ENCODE measurements at regions not wholly inside any gene's neighbourhood (a gene's known extent, or its start where the extent isn't known, plus 50 kb on each side); places are given as distances from the start of the nearest gene placed in this dataset.

DNA sequence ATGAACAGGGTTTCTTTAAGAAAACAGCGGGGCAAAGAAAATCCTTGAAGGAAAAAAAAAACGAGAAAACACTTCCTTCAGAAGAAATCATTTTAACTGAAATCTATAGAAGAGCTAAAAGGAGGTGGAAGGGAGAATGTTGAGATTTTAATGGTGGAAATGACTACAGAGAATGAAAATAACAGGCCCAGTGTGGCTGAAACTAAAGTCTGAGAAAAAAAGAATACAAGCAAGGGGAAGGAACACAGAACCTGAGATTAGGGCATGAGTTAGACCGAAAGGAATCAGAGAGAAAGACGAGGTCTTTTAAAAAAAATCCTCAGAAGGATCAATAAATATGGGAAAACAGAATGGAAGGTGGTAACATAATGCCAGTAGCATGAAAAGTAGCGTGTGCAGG, 1230.0 kb upstream of the TENM3 start:
- TF ChIP-seq, protein P1, sequence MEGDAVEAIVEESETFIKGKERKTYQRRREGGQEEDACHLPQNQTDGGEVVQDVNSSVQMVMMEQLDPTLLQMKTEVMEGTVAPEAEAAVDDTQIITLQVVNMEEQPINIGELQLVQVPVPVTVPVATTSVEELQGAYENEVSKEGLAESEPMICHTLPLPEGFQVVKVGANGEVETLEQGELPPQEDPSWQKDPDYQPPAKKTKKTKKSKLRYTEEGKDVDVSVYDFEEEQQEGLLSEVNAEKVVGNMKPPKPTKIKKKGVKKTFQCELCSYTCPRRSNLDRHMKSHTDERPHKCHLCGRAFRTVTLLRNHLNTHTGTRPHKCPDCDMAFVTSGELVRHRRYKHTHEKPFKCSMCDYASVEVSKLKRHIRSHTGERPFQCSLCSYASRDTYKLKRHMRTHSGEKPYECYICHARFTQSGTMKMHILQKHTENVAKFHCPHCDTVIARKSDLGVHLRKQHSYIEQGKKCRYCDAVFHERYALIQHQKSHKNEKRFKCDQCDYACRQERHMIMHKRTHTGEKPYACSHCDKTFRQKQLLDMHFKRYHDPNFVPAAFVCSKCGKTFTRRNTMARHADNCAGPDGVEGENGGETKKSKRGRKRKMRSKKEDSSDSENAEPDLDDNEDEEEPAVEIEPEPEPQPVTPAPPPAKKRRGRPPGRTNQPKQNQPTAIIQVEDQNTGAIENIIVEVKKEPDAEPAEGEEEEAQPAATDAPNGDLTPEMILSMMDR (IDR thresholded peaks at IDR 0.05; ENCODE audit: low read depth, low read length), result no peak

DNA sequence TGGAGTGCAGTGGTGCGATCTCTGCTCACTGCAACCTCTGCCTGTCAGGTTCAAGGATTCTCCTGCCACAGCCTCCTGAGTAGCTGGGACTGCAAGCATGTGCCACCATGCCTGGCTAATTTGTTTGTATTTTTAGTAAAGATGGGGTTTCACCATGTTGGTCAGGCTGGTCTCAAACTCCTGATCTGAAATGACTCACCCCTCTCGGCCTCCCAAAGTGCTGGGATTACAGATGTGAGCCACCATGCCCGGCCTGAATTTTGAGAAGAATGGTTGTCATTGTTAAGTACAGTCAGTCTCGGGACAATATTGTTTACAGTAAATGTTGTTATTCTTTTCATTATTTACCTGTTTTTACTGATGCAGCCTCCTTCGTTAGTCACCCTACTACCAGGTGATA, 1226.2 kb upstream of the TENM3 start:
- TF ChIP-seq, protein P1 (IDR thresholded peaks at IDR 0.05; ENCODE audit: low read depth, low read length), result no peak
- no peak for DNase-seq (ENCODE audit: extremely low read depth, low read depth)

More for the DNA sequence above, 1230.0 kb upstream of the TENM3 start:
- DNase-seq (ENCODE audit: extremely low read depth, low read depth), result no peak

DNA sequence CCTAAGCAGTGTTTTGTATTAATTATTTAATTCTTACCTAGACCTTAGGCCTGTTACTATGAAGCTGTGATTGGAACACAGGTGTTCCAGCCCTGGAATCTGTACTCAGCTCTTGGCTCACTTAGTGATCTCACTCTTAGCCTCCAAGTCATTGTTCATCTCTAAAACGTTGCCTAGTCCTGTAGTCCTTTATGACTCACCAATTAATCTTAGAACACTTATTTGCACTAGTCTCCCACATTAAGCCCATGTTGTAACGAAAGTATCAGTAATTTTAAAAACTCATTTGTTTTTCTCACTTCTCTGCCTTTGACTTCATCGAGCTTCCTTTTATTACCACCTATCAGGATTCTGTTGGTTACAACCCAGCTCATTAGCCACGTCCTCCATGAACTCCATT, 1224.7 kb upstream of the TENM3 start:
- DNase-seq (ENCODE audit: extremely low read depth, low read depth), result no peak
- TF ChIP-seq, protein P1 (IDR thresholded peaks at IDR 0.05; ENCODE audit: low read depth, low read length), result no peak

DNA sequence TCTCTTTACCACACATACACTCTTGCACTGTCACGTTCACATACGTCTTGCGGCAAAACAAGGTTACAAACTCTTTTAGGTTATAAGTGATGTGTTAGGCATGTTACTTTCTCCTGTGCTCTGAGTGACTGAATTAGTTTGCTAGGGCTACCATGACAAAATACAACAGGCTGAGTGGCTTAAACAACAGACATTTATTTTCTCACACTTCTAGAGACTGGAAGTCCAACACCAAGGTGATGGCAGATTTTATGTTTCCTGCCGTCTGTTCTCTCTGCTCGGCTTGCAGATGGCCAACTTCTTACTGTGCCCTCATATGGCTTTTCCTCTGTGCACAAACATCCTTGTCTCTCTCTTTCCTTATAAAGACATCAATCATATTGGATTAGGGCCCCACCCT, 1224.3 kb upstream of the TENM3 start:
- TF ChIP-seq, protein P1 (IDR thresholded peaks at IDR 0.05; ENCODE audit: low read depth, low read length), result no peak
- no peak for DNase-seq (ENCODE audit: extremely low read depth, low read depth)

DNA sequence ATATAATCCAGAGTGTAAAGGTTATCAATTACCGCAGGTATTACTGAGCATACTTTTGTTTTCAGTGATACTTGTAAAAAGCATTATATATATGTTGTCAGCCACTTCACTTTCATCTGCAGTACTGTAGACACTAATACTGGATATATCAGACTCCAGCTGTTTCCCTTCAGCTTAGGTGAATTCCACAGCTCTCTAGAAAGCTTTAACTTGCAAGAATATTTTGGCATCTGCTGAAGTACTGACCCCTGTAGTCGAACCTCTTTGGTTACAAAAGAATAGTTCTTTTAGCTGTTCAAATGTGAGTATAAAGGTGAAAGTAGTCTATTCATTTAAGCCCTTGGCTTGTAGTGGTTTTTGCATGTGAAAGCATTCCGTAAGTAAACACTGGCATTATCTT, 1222.7 kb upstream of the TENM3 start:
- DNase-seq (ENCODE audit: extremely low read depth, low read depth), result no peak
- TF ChIP-seq, protein P1 (IDR thresholded peaks at IDR 0.05; ENCODE audit: low read depth, low read length), result no peak

DNA sequence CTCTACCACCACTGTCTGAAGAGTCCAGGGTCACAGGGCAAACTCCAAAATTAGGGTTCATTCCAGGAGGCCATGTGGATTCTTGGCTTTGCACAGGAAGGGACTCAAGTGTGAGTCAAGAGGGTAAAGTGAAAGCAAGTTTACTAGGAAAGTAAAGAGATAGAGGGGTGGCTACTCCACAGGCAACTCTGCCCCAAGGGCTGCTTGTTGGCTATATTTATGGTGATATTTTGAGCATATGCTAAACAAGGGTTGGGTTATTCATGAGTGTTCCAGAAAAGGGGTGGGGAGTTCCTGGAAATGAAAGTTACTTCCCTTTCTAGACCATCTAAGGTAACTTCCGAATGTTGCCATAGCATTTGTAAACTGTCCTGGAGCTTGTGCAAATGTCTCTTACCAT, 1222.0 kb upstream of the TENM3 start:
- no peak for DNase-seq (ENCODE audit: extremely low read depth, low read depth)
- TF ChIP-seq, protein P1 (IDR thresholded peaks at IDR 0.05; ENCODE audit: low read depth, low read length), result no peak

DNA sequence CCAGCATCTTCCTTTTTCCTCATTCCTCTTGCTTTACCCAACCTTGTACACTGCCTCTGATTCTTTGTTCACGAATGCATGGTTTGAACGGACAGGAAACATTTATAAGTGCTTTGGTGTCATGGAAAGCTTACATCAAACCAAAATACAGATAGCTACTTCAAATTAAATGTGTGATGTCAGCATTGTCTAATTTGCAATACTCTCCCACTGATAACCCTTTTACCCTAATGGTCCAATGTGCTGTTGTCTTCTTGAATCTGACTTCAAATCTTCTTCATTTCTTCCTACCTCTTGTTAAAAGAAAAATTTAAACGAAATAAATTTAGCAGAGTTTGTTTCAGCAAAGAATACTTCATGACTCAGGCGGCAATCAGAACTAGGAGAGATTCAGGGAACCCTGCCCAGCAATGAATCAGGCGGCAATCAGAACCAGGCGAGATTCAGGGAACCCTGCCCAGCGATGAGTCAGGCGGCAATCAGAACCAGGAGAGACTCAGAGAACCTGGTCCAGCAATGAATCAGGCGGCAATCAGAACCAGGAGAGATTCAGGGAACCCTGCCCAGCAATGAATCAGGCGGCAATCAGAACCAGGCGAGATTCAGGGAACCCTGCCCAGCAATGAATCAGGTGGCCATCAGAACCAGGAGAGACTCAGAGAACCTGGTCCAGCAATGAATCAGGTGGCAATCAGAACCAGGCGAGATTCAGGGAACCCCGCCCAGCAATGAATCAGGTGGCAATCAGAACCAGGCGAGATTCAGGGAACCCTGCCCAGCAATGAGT, 1212.9 kb upstream of the TENM3 start:
- peak; percentile 89 for DNase-seq (ENCODE audit: extremely low read depth, low read depth)

DNA sequence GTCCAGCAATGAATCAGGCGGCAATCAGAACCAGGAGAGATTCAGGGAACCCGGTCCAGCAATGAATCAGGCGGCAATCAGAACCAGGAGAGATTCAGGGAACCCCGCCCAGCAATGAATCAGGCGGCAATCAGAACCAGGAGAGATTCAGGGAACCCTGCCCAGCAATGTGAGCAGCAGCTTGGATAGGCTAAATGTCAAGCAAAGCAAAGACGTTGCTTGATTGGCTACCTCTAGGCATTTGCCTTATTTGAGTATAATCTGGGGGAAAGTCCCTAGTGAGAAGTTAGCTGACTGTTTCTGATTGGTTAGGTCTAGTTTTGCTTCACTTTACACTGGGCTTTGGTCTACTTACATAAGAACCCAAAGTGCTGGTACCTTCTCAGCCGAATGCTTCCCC, 1212.2 kb upstream of the TENM3 start:
- DNase-seq (ENCODE audit: extremely low read depth, low read depth), result peak; percentile 83
- TF ChIP-seq, protein P1 (IDR thresholded peaks at IDR 0.05; ENCODE audit: low read depth, low read length), result no peak
